AML-193 (cell line): ENCODE measurements at regions not wholly inside any gene's neighbourhood (a gene's known extent, or its start where the extent isn't known, plus 50 kb on each side); places are given as distances from the start of the nearest gene placed in this dataset.
"Not testable (repeated sequence)": the region's sequence is repeated elsewhere in the genome, so short reads cannot be mapped to it uniquely, and the experiment has no call there.

Source experiments
- DNase-seq, 2 experiments: peaks; one replicate each; lab custom pipeline; 2025; lab: John Stamatoyannopoulos, UW

DNA sequence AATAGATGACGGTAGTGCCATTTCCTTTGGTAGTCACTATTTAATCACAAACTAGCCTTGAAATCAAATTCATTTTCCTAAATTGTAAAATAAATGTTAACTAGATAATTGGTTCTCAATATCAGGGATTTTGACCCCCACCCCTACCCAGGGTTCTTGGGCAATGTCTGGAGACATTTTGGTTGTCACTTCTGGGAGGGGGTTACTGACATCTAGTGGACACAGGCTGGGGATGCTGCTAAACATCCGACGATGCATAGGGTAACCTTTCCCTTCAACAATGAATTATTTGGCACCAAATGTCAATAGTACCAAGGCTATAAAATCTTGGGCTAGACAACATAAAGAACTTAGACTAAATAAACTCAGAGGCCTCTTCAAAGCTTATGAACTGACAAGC lies 285.8 kb upstream of the TRPC5 start:
- no peak for DNase-seq

DNA sequence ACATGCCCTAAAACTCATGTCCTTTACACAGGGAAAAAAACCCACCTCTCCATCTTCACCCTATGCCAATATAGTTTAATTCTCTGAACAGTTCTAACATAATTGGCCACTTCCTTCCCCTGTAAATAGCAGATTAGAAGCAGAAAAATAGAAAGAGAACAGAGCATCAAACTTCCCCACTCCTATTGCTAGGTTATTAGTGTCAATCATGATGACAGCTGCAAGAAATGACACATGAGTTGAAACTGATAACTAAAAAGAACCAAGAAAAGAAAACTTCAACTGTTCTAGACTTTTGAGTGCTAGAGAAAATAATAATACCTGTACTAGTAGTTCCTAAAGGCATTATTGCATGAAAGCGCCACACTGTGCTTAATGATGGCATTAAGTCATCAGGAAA lies 284.5 kb upstream of the TRPC5 start:
- no peak for DNase-seq

DNA sequence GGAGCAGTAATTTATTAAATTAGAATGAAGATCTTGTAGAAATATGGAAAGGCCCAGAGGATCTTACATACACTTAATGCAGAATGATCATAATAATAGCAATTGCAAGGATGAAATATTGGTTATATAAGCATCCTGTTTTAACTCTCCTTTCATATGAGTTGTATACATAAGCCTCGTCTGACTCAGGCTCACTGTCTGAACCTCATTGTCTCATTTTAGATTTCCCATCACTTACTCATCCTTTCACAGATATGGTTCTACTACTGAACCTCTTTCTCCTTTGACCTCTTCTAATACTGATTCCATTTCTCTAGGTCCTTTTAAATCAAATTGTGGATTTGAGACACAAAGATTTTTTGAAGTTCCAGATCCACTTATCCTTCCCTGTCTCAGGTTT lies 277.3 kb upstream of the TRPC5 start:
- no peak for DNase-seq

DNA sequence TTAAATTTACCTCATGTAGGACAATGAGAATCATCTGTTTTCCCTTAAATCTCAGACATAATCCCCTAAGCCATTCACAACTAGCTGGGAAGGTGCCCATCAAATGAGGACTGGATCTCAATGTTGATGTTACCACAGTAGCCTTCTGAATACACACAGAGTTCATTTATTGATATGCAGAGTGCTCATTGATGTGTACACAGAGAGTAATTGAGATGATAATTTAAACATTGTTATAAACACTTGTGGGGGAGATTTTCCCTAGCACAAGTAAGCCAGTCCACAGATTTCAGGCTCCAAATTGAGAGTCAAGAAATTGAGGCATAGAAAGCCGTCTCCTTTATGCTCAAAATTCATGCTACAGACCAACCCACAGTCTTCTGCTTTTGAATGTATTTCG lies 273.4 kb upstream of the TRPC5 start:
- DNase-seq = no peak

DNA sequence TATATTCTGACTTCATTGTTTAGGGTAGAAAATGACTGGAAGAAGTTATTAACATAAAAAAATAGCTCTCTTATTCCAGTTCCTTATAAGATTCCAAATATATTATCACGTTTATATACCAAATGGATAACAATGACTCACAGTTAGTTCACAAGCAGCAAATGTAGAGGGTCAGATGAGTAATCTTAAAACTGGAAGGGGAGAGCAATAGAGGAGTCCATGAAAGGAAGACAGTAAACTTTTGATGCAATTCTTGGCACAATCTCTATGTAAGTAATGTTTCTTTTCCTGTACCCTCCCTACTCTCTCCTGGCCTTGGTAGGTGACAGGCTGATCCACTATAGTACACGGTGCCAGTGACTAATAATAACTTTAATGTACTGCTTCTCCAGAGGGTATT lies 259.0 kb upstream of the TRPC5 start:
- no peak for DNase-seq

DNA sequence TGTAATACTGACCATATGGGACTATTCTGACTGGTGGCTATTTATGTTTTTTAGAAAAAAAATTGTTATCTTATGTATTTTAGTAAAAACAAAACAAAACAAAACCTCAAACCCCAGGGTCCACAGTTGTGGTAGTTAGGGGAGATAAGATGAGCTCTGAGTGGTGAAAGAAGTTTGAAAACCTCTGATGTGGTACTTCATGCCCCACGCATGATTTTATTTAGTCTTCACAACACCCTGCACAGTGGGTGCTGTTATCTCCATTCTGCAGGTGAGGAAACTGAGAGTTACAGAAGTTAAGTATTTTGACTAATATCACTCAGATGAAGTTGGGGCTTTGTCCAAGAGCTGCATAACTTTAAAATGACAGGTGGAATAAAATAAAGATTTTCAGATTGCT lies 230.6 kb upstream of the TRPC5 start:
- DNase-seq = no peak

DNA sequence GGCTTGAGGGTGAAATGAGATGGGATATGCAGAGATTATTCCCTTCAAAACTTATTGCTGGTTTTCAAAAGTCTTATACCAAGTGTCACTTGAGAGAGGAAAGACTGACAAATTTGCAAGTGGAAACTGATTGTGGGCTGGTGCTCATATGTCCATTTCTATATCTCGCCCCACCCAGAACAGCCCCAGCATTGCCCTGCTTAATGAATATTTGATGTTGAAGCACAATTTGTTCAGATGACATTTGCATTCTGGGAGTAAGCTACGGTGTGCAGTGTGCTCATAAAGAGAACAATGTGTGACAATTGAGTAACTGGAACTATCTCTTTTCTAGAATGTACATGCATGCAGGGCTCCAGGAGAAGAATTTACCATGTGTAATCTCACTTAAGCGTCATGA lies 223.5 kb upstream of the TRPC5 start:
- no peak for DNase-seq

DNA sequence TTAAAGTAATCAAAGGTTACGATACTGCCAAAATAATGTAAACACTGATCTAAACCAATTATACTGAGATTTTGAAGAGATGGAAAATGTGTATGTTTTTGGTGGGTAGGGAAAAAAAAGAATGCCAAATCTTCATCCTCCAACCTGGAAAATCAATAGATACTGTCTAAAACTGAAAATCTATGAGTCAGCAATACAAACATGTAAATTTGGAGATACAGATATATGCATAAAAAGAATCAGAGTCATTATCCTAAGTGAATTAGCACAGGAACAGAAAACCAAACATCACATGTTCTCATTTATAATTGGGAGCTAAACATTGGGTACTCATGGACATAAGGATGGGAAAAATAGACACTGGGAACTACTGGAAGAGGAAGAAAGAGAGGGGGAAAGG lies 197.4 kb upstream of the TRPC5 start:
- no peak for DNase-seq

DNA sequence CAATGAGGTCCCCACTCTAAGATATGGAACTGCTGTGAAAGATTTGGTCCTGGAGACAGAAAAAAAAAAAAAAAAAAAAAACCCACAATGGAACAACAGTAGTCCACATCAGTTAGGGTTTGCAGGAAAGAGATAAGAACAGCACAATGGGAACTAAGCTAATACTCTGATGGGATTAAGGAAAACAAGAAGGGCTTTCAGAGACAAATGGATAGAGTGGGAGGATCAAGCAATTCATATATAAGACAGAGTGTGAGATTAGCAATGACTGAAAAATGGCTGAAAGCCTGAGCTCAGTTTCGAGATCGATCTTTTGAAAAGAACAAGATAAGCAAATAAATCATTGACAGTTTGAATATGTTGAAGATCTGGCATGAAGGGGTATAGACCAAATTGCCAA lies 188.4 kb upstream of the TRPC5 start:
- no peak for DNase-seq

DNA sequence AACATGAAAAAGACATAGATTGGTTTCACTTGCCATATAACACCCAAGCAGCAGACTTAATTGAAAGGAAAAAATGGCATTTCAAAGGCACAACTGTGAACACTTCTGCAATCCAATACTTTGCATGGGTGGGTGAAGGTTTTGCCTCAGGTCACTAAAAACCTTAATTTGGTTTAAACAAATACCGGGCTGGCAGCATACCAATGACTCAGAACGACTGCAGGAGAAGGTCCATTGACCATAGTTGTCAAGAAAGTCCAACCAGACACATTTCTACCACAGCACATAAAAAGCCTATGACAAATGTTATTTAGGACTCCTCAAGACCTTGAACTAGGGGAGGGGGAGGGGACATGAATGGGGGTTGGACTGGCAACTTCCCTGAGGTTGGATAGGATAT lies 183.6 kb upstream of the TRPC5 start:
- DNase-seq = no peak

DNA sequence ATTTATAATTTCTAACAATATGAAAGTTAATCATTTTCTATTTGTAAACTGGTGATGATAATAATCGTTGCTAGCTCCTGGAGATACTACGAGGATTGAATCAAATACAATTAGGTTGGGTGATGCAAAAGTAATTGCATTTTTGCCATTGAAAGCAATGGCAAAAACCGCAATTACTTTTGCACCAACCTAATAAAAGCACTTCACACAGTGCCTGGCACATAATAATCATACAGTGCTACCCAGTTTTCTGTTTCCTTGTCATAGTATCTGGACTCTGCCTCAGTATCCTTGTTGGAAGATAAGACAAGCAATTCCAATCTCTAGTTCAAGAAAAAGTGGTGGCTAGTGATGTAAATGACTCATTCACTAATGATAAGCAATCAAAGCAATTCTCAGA lies 176.8 kb upstream of the TRPC5 start:
- DNase-seq = no peak

DNA sequence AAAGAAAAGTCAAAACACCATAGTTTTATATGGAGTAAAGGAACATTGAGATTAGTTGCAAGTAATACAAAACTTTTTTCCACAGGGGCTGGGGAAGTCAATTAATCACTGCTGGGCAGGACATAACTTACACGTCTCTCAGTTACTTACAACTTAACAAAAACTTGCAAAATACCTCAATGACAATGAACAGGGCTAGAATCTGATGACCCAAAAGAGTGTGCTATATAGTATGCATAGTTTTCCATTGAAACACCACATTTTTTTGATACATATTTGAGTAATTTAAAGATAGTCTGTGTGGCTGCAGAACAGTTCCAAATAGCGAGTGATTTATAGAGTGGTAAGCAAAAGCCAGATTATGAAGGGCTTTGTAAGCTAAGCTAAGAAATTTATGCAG lies 172.3 kb upstream of the TRPC5 start:
- no peak for DNase-seq

DNA sequence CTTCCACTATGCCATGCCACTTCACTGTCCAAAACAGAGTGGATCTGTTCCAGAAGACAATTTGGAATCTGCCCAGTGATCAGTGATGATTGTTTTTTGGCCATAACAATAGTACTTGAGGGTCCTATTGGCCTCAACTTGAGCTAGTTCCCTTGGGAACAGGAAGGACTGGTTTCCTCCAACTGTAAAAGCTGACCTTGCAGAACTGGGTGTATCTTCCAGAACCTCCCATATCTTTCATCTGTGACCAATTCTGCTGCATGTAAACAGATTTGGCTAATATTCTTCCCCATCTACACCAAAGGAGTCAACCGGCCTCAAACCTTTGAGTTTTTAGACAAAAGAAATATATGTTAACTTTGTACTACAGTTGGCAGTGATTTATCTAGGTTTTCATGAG lies 165.1 kb upstream of the TRPC5 start:
- no peak for DNase-seq

DNA sequence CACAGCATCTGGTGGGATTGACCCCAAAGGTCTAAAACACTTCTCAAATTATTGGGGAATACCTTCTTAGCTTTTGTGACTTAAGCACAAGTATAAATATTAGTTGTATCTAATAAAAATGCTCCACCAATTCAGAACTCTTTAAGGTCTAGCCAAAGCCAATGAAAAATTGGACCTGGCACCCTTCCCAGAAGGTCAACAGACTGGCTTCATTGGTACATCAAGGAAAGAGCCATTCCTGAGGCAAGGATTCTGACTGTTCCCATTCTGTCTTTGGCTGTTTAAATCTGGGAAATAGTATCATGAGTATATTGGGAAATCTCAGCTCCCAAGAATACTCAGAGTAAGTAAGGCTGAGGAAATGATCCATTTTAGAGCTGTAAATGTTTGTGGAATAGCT lies 153.0 kb upstream of the TRPC5 start:
- DNase-seq = no peak

DNA sequence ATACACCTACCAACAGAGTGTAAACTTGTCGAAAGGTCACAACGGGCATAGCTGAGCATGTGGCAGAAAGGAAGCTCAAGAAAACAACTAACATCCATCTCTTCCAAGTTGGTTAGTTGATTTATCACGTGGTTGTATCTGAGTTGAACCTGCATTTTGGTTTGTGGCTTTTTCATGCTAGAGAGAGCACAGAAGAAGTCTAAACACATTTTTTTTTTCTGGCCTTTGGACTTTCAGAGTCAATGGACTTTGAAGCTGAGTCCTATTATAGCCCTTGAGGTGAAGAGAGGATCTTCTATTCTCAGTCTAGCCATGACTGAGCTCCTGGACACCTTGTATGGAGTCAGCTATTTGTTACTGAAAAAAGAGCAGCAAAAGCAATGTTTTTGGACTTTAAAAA lies 150.6 kb upstream of the TRPC5 start:
- no peak for DNase-seq

DNA sequence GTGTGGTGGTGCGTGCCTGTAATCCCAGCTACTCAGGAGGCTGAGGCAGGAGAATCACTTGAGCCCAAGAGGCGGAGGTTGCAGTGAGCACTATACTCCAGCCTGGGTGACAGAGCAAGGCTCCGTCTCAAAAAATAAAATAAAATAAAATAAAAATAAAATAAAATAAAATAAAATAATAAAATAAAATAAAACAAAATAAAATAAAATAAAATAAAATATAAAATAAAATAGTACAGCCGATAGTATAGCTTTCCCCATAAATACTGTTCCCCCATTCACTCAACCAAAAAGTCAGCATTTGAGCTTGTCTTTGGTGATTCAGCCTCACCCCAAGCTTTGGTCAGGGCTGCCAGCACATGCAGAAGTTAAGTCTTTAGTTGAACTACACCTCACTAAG lies 144.2 kb upstream of the TRPC5 start:
- not testable (repeated sequence) for DNase-seq

DNA sequence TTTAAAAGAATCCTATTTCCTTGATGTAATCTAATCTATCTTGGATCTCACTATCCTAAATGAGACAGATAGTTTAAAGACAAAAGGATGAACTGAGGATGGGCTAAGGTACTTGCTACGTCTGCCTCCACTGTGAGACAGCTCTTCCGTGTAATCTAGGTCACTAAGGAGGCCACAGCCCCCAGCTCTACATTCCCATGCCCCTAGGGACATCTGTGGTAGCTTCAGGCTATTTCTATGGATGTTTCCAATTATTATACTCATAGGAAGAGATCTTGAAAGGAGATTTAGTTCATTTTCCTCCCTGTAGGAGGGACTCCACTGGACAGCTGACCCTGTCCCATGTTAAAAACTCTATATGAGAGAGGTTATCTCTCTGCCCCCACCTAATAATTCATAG lies 140.8 kb upstream of the TRPC5 start:
- no peak for DNase-seq

DNA sequence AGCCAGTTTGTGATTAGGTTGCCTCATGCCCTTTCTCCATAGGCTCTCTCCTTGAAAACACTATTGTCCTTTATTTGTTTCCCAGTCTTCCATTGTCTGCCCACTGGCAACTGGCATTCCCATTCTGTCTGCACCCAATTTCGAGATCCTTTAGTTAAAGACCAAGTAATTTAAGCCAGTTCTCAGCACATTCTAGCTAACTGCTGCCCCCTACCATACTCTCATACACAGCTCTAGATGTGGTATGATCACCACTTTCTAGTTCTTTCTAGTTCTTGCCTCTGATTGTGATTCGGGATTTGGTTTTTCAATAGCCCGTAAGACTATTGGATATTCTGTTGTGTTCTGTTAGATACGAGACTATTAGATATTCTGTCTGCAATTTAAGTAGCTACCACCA lies 135.8 kb upstream of the TRPC5 start:
- DNase-seq = no peak

DNA sequence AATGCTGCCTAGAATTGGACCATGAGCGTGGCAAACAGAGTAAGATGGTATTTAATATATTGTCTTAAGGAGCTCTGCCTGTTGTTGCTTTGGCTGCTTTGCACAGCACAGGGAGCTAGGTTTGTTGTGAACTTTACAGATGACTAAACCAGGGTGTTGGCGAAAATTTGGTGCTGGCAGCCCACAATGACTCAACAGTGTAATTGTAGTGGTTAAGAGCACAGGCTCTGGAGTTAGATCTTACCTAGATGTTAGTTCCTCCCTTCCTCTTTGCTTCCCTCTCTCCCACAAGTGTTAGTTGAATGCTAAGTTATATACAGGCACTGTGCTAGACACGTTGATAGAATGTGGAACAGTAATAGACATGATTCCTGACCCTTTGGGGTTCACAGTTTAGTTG lies 128.9 kb upstream of the TRPC5 start:
- no peak for DNase-seq

DNA sequence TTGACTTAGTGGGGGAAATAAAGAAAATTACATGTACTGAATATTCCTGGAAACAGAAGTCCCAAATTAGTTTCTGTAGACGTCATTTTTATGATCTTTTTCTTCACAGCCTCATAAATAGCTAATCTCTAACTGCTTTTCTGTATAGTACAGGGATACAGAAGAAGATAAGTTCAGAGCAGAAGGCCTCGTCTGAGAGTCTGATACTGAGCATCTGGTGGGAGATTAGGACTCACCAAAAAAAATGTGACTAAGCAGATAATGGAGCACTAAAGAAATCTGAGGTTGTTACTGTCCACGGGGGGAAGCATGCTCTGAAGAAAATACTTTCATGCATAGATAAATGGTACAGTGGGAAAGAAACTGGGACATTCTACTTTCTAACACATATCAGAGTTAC lies 115.3 kb upstream of the TRPC5 start:
- no peak for DNase-seq

DNA sequence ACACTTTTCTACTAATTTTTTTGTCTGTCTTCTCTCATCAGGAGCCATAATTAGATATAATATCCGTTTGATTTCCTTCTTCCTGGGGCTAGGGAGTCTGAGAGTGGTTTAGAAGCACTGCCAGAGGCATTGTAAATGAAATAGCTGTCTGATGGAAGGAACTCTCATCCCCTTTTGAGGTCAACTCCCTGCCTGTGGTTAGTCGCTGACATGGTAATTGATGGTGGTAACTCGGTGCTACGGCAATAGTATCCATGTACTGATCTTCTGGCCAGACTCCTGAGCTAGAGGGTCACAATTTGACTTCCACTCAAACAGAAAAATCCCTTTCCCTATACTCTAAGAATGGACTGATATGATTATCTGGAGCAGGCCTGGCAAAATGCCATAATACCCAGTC lies 108.1 kb upstream of the TRPC5 start:
- no peak for DNase-seq

DNA sequence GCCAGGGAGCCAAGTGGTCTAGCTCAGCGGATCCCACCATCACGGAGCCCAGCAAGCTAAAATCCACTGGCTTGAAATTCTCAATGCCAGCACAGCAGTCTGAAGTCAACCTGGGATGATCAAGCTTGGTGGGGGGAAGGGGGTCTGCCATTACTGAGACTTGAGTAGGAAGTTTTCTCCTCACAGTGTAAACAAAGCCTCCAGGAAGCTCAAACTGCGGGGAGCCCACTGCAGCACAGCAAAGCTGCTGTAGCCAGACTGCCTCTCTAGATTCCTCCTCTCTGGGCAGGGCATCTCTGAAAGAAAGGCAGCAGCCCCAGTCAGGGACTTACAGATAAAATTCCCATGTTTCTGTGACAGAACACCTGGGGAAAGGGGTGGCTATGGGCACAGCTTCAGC lies 98.8 kb upstream of the TRPC5 start:
- DNase-seq = not testable (repeated sequence)

DNA sequence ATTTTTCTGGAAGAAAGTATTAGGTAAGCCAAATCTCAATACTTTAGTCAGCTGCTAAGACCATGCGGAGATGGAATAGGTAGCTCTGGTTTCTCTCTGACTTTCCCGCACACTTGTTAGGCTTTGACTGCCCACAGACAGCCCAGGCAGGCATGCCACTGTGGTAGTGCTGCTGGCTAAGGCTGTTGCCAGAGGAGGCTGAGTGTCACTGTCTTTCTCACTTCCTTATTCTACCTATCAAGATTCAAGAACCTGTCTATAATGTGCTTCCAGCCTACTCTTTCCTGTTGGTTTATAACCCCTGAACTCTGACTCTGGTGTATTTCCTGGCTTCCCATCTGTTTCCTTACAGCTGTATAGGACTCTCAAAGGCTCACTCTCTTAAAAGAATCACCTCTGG lies 81.8 kb upstream of the TRPC5 start:
- DNase-seq = no peak

DNA sequence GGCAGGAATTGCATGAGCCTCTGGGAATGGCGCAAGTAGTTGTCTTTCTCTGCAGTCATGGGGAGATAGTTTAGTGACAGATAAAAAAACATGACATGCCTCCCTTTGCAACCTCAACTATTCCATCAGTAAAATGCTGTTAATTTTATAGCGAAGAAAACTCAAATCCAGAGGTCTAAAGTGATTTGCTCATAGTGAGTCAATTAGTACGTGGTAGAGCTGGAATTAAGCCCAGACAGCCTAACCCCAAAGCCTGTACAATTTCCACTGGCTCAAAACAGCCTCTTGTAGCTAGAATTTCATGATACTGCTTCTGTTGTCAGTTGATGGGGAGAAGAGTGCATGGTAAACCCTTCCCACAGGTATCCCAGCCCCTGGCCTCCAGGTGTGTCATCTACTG lies 81.3 kb upstream of the TRPC5 start:
- DNase-seq = no peak

DNA sequence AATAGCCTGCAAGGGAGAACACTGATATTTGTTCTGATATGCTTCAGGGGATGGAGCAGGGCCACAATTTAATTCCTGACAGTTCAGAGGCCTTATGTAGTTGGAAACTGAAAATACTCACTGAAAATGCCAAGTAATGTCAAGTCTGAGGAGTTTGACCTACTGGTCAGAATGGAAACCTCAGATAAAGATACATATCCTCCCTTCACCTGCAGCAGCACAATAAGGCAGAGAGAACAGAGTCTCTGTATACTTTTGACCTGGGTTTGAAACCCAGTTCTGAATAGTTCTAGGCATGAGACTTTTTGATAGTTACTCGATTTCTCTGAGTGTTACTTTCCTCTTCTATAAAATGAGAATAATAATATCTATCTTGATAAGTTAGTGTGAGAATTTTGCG lies 65.8 kb upstream of the TRPC5 start:
- no peak for DNase-seq

DNA sequence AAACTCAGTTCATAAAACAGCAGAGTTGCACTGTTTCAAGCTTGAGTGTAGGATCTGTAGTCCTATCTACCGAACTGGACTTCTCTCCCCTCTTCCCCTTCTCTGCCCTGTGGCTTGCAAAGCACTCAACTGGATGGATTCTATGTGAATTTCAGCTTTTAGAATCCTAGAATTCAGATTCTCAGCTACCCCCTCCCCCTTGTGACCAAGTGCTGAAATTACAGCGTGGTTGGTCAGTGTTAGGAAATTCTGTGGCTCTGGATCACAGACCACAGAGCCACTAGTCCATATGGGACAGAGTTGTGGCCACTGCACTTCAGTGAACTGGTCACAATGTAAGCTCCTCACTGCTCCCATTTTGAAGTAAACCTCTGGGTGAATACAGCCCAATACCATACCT lies 64.6 kb upstream of the TRPC5 start:
- DNase-seq = no peak
